GM23338 (cell line): ENCODE measurements at regions not wholly inside any gene's neighbourhood (a gene's known extent, or its start where the extent isn't known, plus 50 kb on each side); places are given as distances from the start of the nearest gene placed in this dataset.

Experiments used
- ATAC-seq: fragments of 200-7000 bp; cut with Tn5 transposase; 3 replicates; pipeline ENCODE4 v1.9.1; 2020
- DNase-seq: peaks from one replicate; pipeline ENCODE4 v3.0.0-alpha.2; 2015; ENCODE audit warnings: low spot score
- H2AFZ ChIP-seq: fragments of 200-600 bp; sonication (generic); 2 replicates; pipeline ENCODE4 v1.8.0; 2016; ENCODE audit warnings: antibody characterized with exemption, mild to moderate bottlenecking, moderate library complexity
- H3F3A ChIP-seq: fragments of 200-600 bp; sonication (generic); replicated peaks from 2 replicates; pipeline ENCODE4 v1.8.0; 2017; ENCODE audit warnings: antibody characterized with exemption, mixed run types, low read depth
- H3K27ac ChIP-seq: fragments of 200-600 bp; sonication (generic); 2 replicates; pipeline ENCODE4 v1.6.1; 2016; ENCODE audit warnings: low read depth
- H3K27me3 ChIP-seq: fragments of 200-600 bp; sonication (generic); 2 replicates; pipeline ENCODE4 v1.8.0; 2016; ENCODE audit warnings: mild to moderate bottlenecking, mixed run types, moderate library complexity; ENCODE audit not compliant: insufficient read depth
- H3K36me3 ChIP-seq: fragments of 200-600 bp; sonication (generic); 2 replicates; pipeline ENCODE4 v1.8.0; 2016; ENCODE audit warnings: mild to moderate bottlenecking; ENCODE audit not compliant: insufficient read depth
- H3K4me1 ChIP-seq: fragments of 200-600 bp; sonication (generic); 2 replicates; pipeline ENCODE4 v1.8.0; 2016; ENCODE audit warnings: mild to moderate bottlenecking, moderate library complexity; ENCODE audit not compliant: insufficient read depth
- H3K4me2 ChIP-seq: fragments of 200-600 bp; sonication (generic); 2 replicates; pipeline ENCODE4 v1.7.1; 2017; ENCODE audit warnings: mixed run types
- H3K4me3 ChIP-seq: fragments of 200-600 bp; sonication (generic); 2 replicates; pipeline ENCODE4 v1.6.1; 2016; ENCODE audit warnings: mixed run types
- H3K79me2 ChIP-seq: fragments of 200-600 bp; sonication (generic); replicated peaks from 2 replicates; pipeline ENCODE4 v1.8.0; 2017; ENCODE audit warnings: mild to moderate bottlenecking; ENCODE audit not compliant: insufficient read depth
- H3K9me2 ChIP-seq: fragments of 200-600 bp; sonication (generic); 2 replicates; pipeline ENCODE4 v1.8.0; 2017; ENCODE audit not compliant: insufficient read depth
- H4K20me1 ChIP-seq: fragments of 200-600 bp; sonication (generic); replicated peaks from 2 replicates; pipeline ENCODE4 v1.8.0; 2017; ENCODE audit warnings: mild to moderate bottlenecking; ENCODE audit not compliant: insufficient read depth
- H3K27ac Mint-ChIP-seq: 2 replicates; pipeline ENCODE4 v1.8.0; 2020; ENCODE audit warnings: inconsistent platforms, mild to moderate bottlenecking, moderate library complexity, mixed read lengths
- H3K27me3 Mint-ChIP-seq: 3 replicates; pipeline ENCODE4 v1.8.0; 2022; ENCODE audit warnings: low read depth, mild to moderate bottlenecking, moderate library complexity, mixed read lengths, inconsistent platforms; ENCODE audit not compliant: insufficient read depth, poor library complexity
- H3K36me3 Mint-ChIP-seq: 3 replicates; pipeline ENCODE4 v1.8.0; 2021; ENCODE audit warnings: low read depth, mild to moderate bottlenecking, inconsistent platforms, moderate library complexity, mixed read lengths
- H3K4me1 Mint-ChIP-seq: 3 replicates; pipeline ENCODE4 v1.8.0; 2020; ENCODE audit warnings: mild to moderate bottlenecking, inconsistent platforms, mixed read lengths
- H3K4me3 Mint-ChIP-seq: 3 replicates; pipeline ENCODE4 v1.8.0; 2021; ENCODE audit warnings: moderate library complexity, mild to moderate bottlenecking, inconsistent platforms, mixed read lengths
- H3K9me3 Mint-ChIP-seq: 3 replicates; pipeline ENCODE4 v1.8.0; 2020; ENCODE audit warnings: moderate library complexity, mild to moderate bottlenecking, inconsistent platforms, mixed read lengths
- CREB1 ChIP-seq: fragments of 250-450 bp; sonication (Bioruptor Pico); IDR thresholded peaks from 2 replicates; pipeline ENCODE4 v1.5.0; 2020; ENCODE audit warnings: low read depth, mild to moderate bottlenecking, moderate library complexity
- EZH2 ChIP-seq: fragments of 200-600 bp; sonication (generic); IDR thresholded peaks from one replicate; pipeline ENCODE4 v1.8.0; 2017; ENCODE audit warnings: antibody characterized with exemption, mild to moderate bottlenecking, low read depth; ENCODE audit not compliant: unreplicated experiment
- EZH2phosphoT487 ChIP-seq: fragments of 200-600 bp; sonication (generic); IDR thresholded peaks from one replicate; pipeline ENCODE4 v1.8.1; 2018; ENCODE audit warnings: antibody characterized with exemption; ENCODE audit not compliant: unreplicated experiment
- NANOG ChIP-seq: IDR thresholded peaks from 2 replicates; pipeline ENCODE4 v1.6.1; 2016; ENCODE audit warnings: antibody characterized with exemption, borderline replicate concordance
- STAT1 ChIP-seq: IDR thresholded peaks from one replicate; pipeline ENCODE4 v1.6.1; 2016; ENCODE audit warnings: antibody characterized with exemption; ENCODE audit not compliant: unreplicated experiment
- ZNF114 ChIP-seq: fragments of 250-450 bp; sonication (Bioruptor Pico); IDR thresholded peaks from 2 replicates; pipeline ENCODE4 v1.5.0; 2020; ENCODE audit warnings: mild to moderate bottlenecking, moderate library complexity
- ZNF331 ChIP-seq: fragments of 250-450 bp; sonication (Bioruptor Pico); IDR thresholded peaks from 2 replicates; pipeline ENCODE4 v1.5.0; 2020; ENCODE audit warnings: low read depth, mild to moderate bottlenecking, moderate library complexity
- TF ChIP-seq, protein P1 (sequence below): IDR thresholded peaks from 2 replicates; pipeline ENCODE4 v1.6.1; 2016; ENCODE audit warnings: antibody characterized with exemption
- TF ChIP-seq, protein P2 (sequence below): IDR thresholded peaks from one replicate; pipeline ENCODE4 v1.6.1; 2018; ENCODE audit warnings: antibody characterized with exemption; ENCODE audit not compliant: unreplicated experiment
- TF ChIP-seq, protein P3 (sequence below): fragments of 250-450 bp; sonication (Bioruptor Pico); IDR thresholded peaks from 2 replicates; pipeline ENCODE4 v1.5.0; 2020; ENCODE audit warnings: mild to moderate bottlenecking, moderate library complexity

DNA sequence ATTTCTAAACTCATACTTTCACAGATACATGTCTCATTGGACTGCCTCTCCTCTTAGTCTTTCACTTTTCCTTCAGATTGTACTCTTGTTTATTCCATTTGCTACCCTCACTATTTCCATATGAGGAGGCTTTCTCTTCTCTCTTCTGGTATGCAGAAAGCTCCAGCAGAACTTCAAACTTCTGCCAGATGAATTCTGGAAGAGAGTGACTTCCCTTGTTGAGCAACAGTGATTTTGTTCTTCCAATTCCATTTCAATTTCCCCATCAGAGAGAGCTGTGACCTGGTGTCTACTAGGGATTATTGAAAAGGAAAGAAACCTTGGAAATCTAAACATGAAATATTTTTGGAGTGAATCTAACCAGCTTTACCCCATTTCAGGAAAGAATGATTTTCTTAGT lies 523.2 kb upstream of the ZNF717 start:
- Histone ChIP-seq H3K79me2 (no peaks in the 10 kb centered on the region), H3K9me2 (no peaks in the 10 kb centered on the region), H3K4me3 (no peak overlapping the region), H3K4me2 (no peak overlapping the region), H4K20me1 (no peaks in the 10 kb centered on the region), H3K27ac (no peak overlapping the region), H3K4me1 (no peaks in the 10 kb centered on the region), H2AFZ (no peak overlapping the region), H3K36me3 (no peaks in the 10 kb centered on the region), H3F3A (no peaks in the 10 kb centered on the region), H3K27me3 (no peaks in the 10 kb centered on the region)
- DNase-seq (no peak), ATAC-seq (no peak)
- peaks cover 2% of the 10 kb centered on the region for H3K27me3 Mint-ChIP-seq
- no peaks in the 10 kb centered on the region for H3K36me3 Mint-ChIP-seq
- H3K9me3 Mint-ChIP-seq = no peaks in the 10 kb centered on the region
- H3K4me1 Mint-ChIP-seq = peaks cover 19% of the 10 kb centered on the region
- H3K4me3 Mint-ChIP-seq = no peak overlapping the region
- H3K27ac Mint-ChIP-seq = no peak overlapping the region
- TF ChIP-seq STAT1 (no peak), EZH2 (no peak), ZNF331 (CRISPR knock-in tag) (no peak), NANOG (no peak), ZNF114 (CRISPR knock-in tag) (no peak), CREB1 (CRISPR knock-in tag) (no peak), EZH2phosphoT487 (no peak)
- TF ChIP-seq, protein P1, sequence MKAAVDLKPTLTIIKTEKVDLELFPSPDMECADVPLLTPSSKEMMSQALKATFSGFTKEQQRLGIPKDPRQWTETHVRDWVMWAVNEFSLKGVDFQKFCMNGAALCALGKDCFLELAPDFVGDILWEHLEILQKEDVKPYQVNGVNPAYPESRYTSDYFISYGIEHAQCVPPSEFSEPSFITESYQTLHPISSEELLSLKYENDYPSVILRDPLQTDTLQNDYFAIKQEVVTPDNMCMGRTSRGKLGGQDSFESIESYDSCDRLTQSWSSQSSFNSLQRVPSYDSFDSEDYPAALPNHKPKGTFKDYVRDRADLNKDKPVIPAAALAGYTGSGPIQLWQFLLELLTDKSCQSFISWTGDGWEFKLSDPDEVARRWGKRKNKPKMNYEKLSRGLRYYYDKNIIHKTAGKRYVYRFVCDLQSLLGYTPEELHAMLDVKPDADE = no peak
- TF ChIP-seq, protein P2, sequence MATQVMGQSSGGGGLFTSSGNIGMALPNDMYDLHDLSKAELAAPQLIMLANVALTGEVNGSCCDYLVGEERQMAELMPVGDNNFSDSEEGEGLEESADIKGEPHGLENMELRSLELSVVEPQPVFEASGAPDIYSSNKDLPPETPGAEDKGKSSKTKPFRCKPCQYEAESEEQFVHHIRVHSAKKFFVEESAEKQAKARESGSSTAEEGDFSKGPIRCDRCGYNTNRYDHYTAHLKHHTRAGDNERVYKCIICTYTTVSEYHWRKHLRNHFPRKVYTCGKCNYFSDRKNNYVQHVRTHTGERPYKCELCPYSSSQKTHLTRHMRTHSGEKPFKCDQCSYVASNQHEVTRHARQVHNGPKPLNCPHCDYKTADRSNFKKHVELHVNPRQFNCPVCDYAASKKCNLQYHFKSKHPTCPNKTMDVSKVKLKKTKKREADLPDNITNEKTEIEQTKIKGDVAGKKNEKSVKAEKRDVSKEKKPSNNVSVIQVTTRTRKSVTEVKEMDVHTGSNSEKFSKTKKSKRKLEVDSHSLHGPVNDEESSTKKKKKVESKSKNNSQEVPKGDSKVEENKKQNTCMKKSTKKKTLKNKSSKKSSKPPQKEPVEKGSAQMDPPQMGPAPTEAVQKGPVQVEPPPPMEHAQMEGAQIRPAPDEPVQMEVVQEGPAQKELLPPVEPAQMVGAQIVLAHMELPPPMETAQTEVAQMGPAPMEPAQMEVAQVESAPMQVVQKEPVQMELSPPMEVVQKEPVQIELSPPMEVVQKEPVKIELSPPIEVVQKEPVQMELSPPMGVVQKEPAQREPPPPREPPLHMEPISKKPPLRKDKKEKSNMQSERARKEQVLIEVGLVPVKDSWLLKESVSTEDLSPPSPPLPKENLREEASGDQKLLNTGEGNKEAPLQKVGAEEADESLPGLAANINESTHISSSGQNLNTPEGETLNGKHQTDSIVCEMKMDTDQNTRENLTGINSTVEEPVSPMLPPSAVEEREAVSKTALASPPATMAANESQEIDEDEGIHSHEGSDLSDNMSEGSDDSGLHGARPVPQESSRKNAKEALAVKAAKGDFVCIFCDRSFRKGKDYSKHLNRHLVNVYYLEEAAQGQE = no peak
- TF ChIP-seq, protein P3, sequence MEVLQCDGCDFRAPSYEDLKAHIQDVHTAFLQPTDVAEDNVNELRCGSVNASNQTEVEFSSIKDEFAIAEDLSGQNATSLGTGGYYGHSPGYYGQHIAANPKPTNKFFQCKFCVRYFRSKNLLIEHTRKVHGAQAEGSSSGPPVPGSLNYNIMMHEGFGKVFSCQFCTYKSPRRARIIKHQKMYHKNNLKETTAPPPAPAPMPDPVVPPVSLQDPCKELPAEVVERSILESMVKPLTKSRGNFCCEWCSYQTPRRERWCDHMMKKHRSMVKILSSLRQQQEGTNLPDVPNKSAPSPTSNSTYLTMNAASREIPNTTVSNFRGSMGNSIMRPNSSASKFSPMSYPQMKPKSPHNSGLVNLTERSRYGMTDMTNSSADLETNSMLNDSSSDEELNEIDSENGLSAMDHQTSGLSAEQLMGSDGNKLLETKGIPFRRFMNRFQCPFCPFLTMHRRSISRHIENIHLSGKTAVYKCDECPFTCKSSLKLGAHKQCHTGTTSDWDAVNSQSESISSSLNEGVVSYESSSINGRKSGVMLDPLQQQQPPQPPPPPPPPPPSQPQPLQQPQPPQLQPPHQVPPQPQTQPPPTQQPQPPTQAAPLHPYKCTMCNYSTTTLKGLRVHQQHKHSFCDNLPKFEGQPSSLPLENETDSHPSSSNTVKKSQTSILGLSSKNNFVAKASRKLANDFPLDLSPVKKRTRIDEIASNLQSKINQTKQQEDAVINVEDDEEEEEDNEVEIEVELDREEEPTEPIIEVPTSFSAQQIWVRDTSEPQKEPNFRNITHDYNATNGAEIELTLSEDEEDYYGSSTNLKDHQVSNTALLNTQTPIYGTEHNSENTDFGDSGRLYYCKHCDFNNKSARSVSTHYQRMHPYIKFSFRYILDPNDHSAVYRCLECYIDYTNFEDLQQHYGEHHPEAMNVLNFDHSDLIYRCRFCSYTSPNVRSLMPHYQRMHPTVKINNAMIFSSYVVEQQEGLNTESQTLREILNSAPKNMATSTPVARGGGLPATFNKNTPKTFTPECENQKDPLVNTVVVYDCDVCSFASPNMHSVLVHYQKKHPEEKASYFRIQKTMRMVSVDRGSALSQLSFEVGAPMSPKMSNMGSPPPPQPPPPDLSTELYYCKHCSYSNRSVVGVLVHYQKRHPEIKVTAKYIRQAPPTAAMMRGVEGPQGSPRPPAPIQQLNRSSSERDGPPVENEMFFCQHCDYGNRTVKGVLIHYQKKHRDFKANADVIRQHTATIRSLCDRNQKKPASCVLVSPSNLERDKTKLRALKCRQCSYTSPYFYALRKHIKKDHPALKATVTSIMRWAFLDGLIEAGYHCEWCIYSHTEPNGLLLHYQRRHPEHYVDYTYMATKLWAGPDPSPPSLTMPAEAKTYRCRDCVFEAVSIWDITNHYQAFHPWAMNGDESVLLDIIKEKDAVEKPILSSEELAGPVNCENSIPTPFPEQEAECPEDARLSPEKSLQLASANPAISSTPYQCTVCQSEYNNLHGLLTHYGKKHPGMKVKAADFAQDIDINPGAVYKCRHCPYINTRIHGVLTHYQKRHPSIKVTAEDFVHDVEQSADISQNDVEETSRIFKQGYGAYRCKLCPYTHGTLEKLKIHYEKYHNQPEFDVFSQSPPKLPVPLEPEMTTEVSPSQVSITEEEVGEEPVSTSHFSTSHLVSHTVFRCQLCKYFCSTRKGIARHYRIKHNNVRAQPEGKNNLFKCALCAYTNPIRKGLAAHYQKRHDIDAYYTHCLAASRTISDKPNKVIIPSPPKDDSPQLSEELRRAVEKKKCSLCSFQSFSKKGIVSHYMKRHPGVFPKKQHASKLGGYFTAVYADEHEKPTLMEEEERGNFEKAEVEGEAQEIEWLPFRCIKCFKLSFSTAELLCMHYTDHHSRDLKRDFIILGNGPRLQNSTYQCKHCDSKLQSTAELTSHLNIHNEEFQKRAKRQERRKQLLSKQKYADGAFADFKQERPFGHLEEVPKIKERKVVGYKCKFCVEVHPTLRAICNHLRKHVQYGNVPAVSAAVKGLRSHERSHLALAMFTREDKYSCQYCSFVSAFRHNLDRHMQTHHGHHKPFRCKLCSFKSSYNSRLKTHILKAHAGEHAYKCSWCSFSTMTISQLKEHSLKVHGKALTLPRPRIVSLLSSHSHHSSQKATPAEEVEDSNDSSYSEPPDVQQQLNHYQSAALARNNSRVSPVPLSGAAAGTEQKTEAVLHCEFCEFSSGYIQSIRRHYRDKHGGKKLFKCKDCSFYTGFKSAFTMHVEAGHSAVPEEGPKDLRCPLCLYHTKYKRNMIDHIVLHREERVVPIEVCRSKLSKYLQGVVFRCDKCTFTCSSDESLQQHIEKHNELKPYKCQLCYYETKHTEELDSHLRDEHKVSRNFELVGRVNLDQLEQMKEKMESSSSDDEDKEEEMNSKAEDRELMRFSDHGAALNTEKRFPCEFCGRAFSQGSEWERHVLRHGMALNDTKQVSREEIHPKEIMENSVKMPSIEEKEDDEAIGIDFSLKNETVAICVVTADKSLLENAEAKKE (CRISPR knock-in tag) = no peak
